Lower leg skin (tissue), 3 donors: ENCODE measurements at regions not wholly inside any gene's neighbourhood (a gene's known extent, or its start where the extent isn't known, plus 50 kb on each side); places are given as distances from the start of the nearest gene placed in this dataset.

ENCODE experiments used
- CTCF ChIP-seq, 3 donors: fragments of 450-650 bp; IDR thresholded peaks; one replicate each; pipeline ENCODE4 v1.5.1; 2016; ENCODE audit warnings: antibody characterized with exemption in 3 of 3, mild to moderate bottlenecking in 3 of 3, moderate library complexity in 2 of 3
- POLR2A ChIP-seq, 2 donors: fragments of 450-650 bp; IDR thresholded peaks; one replicate each; pipeline ENCODE4 v1.6.1; 2016 to 2017; ENCODE audit warnings: antibody characterized with exemption in 2 of 2, mild to moderate bottlenecking in 1 of 2, moderate library complexity in 1 of 2

- TF ChIP-seq CTCF (IDR thresholded peaks at IDR 0.05) (no peak), POLR2A (IDR thresholded peaks at IDR 0.05) (no peak)
Measured at GRCh38 chrX:39625810-39626209, 471.9 kb downstream of the BCOR start.
